ENCODE measurements at regions not wholly inside any gene's neighbourhood (a gene's known extent, or its start where the extent isn't known, plus 50 kb on each side); places are given as distances from the start of the nearest gene placed in this dataset.

- no peak for TF ChIP-seq CTCF (conservative IDR thresholded peaks at IDR 0.05; ENCODE audit: low read depth in 2 of 2)
- TF ChIP-seq POLR2AphosphoS5 (IDR thresholded peaks at IDR 0.05; ENCODE audit: low read depth): no peak
- TF ChIP-seq EZH2 (IDR thresholded peaks at IDR 0.05; ENCODE audit: low read depth, unreplicated experiment): no peak
- TF ChIP-seq EZH2phosphoT487 (IDR thresholded peaks at IDR 0.05; ENCODE audit: unreplicated experiment): no peak
- no peak for TF ChIP-seq ZNF331 (CRISPR knock-in tag; IDR thresholded peaks at IDR 0.05; ENCODE audit: low read depth)
- no peak for TF ChIP-seq CREB1 (CRISPR knock-in tag; IDR thresholded peaks at IDR 0.05; ENCODE audit: low read depth)
- TF ChIP-seq ETS1 (IDR thresholded peaks at IDR 0.05): no peak
- no peak for TF ChIP-seq REST (IDR thresholded peaks at IDR 0.05; ENCODE audit: unreplicated experiment)
Measured at GRCh38 chr15:60122691-60123090, 118.6 kb downstream of the FOXB1 start.
